WERI-Rb-1 (cell line): ENCODE measurements at regions not wholly inside any gene's neighbourhood (a gene's known extent, or its start where the extent isn't known, plus 50 kb on each side); places are given as distances from the start of the nearest gene placed in this dataset.

ENCODE experiments used
- DNase-seq: peaks from one replicate; pipeline ENCODE4 v3.0.0-alpha.2; 2020
- H3K27ac ChIP-seq: fragments of 250-450 bp; sonication (Bioruptor Pico); 2 replicates; pipeline ENCODE4 v1.5.1; 2020; ENCODE audit warnings: mild to moderate bottlenecking, moderate library complexity
- H3K27me3 ChIP-seq: fragments of 250-450 bp; sonication (Bioruptor Pico); 2 replicates; pipeline ENCODE4 v1.5.1; 2021; ENCODE audit warnings: mild to moderate bottlenecking, low read depth, moderate library complexity; ENCODE audit not compliant: insufficient read depth, severe bottlenecking
- H3K36me3 ChIP-seq: fragments of 250-450 bp; sonication (Bioruptor Pico); 2 replicates; pipeline ENCODE4 v1.5.1; 2020; ENCODE audit warnings: mild to moderate bottlenecking, moderate library complexity
- H3K4me3 ChIP-seq: 2 replicates; pipeline ENCODE4 v1.5.1; 2011; ENCODE audit warnings: low read depth, mild to moderate bottlenecking, control low read depth, low read length
- H3K9me3 ChIP-seq: fragments of 250-450 bp; sonication (Bioruptor Pico); 2 replicates; pipeline ENCODE4 v1.5.1; 2021; ENCODE audit warnings: mild to moderate bottlenecking, moderate library complexity; ENCODE audit not compliant: severe bottlenecking
- CTCF ChIP-seq: IDR thresholded peaks from 2 replicates; pipeline ENCODE4 v1.5.1; 2011; ENCODE audit warnings: low read depth, mild to moderate bottlenecking, control low read depth, inconsistent platforms, low read length

DNA sequence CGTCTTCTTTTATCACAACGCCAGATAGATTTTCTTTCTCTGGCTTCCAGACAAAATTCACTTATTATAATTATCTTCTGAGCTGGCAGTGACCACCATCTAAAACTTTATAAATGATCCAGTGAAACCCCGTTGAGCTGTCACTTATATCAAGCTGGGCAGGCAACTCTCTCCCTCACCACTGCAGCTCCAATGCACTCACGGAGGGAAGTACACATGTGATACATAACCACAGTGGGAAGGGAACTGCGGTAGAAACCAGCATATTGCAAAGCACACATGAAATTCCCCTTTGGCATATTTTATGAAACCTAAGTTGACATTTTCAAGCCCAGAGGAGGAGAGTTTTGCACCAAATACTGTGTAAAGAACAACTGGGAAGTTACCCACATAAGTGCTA is 536.9 kb downstream of the HACE1 start:
- H3K36me3 ChIP-seq: no peaks in the 10 kb centered on the region
- H3K27me3 ChIP-seq: no peaks in the 10 kb centered on the region
- H3K9me3 ChIP-seq: no peaks in the 10 kb centered on the region
- H3K27ac ChIP-seq: no peak overlapping the region
- no peak for TF ChIP-seq CTCF
- no peak overlapping the region for H3K4me3 ChIP-seq
- no peak for DNase-seq

DNA sequence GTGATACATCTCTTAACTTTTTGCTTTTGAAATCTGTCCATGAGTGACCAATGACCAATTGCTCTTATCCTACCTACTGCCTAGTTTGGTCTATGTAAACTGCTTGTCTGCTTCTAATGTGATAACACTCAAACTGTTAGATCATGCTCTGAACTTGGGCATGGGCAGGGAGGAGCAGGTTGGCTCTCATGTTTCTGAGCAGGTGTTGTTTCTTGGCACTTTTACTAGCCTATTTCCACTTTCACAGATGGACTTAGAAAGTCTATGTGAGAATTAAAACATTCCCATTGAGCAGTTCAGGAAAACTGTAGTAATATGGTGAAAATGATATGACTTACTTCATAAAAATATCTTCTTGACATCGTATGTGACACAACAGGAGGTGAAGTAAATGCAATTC is 538.4 kb downstream of the HACE1 start:
- no peak overlapping the region for H3K4me3 ChIP-seq
- TF ChIP-seq CTCF: no peak
- H3K27ac ChIP-seq: no peak overlapping the region
- no peaks in the 10 kb centered on the region for H3K27me3 ChIP-seq
- DNase-seq: no peak
- no peaks in the 10 kb centered on the region for H3K9me3 ChIP-seq
- no peaks in the 10 kb centered on the region for H3K36me3 ChIP-seq

DNA sequence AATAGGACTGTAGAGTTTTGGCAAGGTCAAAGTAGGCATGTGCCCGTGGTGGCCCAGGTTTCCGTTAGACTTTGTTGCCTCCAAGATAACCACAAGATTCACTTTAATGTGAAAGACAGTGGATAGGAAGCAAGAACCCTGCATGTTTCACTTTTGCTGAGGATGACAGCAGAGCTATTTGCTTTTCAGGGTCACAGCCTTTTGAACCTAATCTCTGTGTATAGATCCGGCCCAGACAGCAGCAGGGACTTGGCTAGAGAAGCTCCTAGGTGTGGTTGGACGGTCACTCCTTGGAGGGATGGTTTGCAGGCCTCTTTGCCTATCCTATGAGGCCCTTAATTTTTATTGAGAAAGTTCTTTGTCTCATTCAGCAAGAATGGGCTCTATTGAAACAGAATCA is 538.8 kb downstream of the HACE1 start:
- Histone ChIP-seq H3K27me3 (no peaks in the 10 kb centered on the region), H3K27ac (no peak overlapping the region), H3K36me3 (no peaks in the 10 kb centered on the region), H3K4me3 (no peak overlapping the region), H3K9me3 (no peaks in the 10 kb centered on the region)
- TF ChIP-seq CTCF: no peak
- DNase-seq: no peak

GRCh38 chr6:104312851-104313250 is 546.9 kb downstream of the HACE1 start:
- no peak overlapping the region for H3K4me3 ChIP-seq
- no peaks in the 10 kb centered on the region for H3K9me3 ChIP-seq
- H3K27ac ChIP-seq: no peak overlapping the region
- no peaks in the 10 kb centered on the region for H3K27me3 ChIP-seq
- DNase-seq: no peak
- no peaks in the 10 kb centered on the region for H3K36me3 ChIP-seq
- TF ChIP-seq CTCF: no peak

DNA sequence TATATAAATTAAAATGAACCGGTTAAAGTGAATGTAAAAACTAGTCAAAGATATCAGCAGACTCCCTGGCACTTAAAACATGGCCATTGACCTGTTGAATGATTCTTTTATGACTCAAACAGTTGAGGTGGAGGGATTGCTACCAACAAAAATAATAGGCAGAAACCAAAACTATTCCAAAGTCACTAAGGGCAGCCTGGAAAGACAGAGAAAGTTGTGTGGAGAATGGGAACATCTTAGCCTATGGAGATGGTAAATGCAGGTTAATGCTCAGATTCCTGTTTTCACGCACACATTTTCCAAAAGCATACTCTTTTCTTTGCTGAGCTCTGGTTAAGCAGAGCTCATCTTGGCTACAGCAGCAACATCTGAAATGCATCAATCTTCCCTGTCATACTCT is 553.5 kb downstream of the HACE1 start:
- no peak for TF ChIP-seq CTCF
- H3K4me3 ChIP-seq: no peak overlapping the region

GRCh38 chr6:104305206-104305605 is 554.5 kb downstream of the HACE1 start:
- DNase-seq: no peak
- no peaks in the 10 kb centered on the region for H3K9me3 ChIP-seq
- TF ChIP-seq CTCF: no peak
- H3K27me3 ChIP-seq: no peaks in the 10 kb centered on the region
- H3K4me3 ChIP-seq: no peak overlapping the region
- no peaks in the 10 kb centered on the region for H3K36me3 ChIP-seq
- H3K27ac ChIP-seq: no peak overlapping the region

More for the DNA sequence above, 553.5 kb downstream of the HACE1 start:
- Histone ChIP-seq H3K36me3 (no peaks in the 10 kb centered on the region), H3K9me3 (no peaks in the 10 kb centered on the region), H3K27ac (no peak overlapping the region), H3K27me3 (no peaks in the 10 kb centered on the region)
- no peak for DNase-seq
